ENCODE measurements at regions not wholly inside any gene's neighbourhood (a gene's known extent, or its start where the extent isn't known, plus 50 kb on each side); places are given as distances from the start of the nearest gene placed in this dataset.

DNA sequence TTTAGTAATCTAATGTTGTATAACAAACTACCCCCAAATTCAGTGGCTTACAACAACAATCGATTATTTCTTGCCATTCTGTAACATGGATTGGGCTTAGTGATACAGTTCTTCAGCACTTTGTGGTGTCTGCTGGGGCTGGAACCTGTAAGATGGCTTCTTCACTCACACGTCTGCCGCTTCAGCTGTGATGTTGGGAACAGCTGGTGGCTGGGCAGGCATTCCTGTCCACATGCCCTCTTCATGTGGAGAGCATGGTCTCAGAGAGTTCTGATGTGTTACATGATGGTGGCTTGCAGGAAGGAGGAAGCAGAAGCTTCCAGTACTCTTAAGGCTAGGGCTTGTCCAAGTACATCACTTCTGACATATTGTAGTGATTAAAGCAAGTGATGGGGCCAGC lies 276.9 kb downstream of the PTBP2 start:
- no peak for DNase-seq

GRCh38 chr1:96999191-96999590 lies 277.6 kb downstream of the PTBP2 start:
- DNase-seq = no peak

DNA sequence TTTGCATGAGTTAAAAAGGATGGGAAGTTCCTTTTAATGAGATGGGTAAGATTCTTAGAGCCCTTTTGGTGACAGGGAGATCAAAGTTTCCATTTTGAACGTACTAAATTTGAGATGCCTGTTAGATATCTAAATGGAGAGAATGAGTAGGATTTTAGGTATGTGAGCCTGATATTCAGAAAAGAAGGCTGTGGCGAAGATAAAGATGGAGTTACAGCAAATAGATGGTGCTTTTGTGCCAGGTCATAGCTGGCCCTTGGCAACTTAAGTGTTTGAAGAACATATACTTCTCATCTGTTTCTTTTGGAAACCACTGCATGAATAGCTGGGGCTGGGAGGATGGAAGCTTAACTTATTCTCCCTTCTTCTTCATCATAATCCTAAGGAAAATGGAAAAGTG lies 282.5 kb downstream of the PTBP2 start:
- no peak for DNase-seq

- DNase-seq = no peak
Observed at GRCh38 chr1:97004743-97005142, 283.2 kb downstream of the PTBP2 start.

DNA sequence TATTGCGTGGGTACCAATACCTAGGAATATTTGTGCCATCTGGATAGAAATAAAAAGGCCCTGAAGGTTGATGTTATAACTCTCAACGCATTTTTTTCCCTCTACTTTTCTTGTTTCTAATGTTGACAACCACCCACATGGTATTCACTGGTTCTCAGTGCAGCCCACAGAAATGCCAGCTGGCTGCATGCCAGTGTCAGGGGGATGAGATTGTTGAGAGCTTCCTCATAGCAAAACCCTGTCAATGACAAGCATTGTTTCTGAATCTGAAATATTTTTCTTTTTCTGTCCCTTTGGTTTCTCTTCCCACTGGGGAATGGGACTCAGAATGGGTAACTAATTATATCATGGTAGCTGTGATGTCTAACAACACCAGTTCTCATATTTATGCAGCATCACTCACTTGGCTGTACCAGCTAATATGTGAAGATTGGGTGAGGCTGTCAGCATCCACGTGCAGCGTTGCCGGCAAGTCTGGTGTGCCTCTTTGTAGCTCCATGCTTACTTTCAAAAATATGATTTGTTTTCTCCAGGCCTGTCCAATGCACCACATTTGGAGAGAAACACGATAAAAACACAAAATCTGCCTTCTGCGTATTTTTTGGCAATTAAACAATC lies 284.6 kb downstream of the PTBP2 start:
- DNase-seq = no peak

DNA sequence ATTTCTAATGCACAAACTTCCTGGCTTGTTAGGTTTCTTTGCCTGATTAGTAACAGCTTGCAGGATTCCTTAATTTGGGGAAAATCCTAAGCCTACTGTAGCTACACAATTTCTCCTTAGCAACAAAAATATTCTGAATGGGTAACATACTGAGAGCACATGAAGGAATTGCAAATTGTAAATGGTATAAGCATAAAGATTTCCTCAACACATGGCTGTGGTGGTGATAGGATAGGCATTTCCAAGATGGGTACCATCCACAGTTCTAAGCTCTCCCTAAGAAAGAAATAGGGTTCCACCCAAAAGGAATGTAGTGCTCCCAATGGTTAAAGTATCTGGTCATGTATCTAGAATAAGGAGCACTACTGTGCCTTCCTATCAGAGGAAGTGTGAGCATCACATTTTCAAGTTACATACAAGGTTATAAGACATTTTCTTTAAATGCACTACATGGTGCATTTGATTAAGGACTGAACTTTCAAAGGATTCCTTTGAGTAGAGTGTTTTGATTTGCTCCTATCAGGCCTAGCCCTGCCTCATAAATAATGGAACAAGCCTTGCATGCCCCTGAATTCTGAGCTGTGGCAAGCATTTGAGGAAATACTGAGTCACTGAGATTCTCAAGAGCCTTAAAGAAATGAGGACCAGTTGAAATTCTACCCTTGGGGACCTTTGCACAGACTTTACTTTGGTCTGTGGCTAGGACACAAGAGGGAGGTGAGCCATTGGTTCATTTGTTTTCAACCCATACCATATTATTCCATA lies 286.4 kb downstream of the PTBP2 start:
- DNase-seq = no peak

GRCh38 chr1:97010566-97011264 lies 289.1 kb downstream of the PTBP2 start:
- DNase-seq = no peak

GRCh38 chr1:97013136-97013535 lies 291.6 kb downstream of the PTBP2 start:
- no peak for DNase-seq

GRCh38 chr1:97013941-97014340 lies 292.4 kb downstream of the PTBP2 start:
- DNase-seq = no peak

GRCh38 chr1:97014426-97014825 lies 292.8 kb downstream of the PTBP2 start:
- DNase-seq = no peak

DNA sequence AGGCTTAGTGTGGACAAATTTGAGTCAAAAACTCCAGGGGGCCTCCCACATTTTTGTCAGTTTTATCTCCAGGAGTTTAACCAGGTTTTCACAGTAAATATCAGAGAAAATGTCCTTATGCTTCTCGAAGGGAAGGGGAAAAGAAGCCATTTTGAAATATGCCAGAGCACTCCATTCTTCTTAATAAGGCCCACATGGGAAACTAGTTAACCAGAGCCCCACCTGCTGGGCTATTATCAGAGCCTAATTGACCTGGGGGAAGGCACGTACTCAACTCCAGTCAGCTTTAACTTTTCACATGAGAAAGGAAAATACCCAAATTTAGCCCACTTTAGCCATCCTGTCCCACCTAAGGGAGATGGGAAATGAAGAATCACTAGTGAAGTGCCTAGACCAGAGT lies 296.3 kb downstream of the PTBP2 start:
- DNase-seq = no peak

Measured in stimulated activated CD4-positive, alpha-beta T cell treated with anti-CD3 and anti-CD28 coated beads, Interleukin-2, amount 100 ng/mL, for 24 hours (primary cell).